GM12873 (cell line): ENCODE measurements at regions not wholly inside any gene's neighbourhood (a gene's known extent, or its start where the extent isn't known, plus 50 kb on each side); places are given as distances from the start of the nearest gene placed in this dataset.

Source experiments
- CTCF ChIP-seq: IDR thresholded peaks from 2 replicates; pipeline ENCODE4 v1.5.1; 2012; ENCODE audit warnings: low read depth, mild to moderate bottlenecking, moderate library complexity, low read length, control low read depth; ENCODE audit not compliant: insufficient read depth; ENCODE audit errors: missing control alignments

- TF ChIP-seq CTCF = no peak
These were observed 161.7 kb upstream of the PARP11 start for GRCh38 chr12:4034921-4035320.

- no peak for TF ChIP-seq CTCF
These were observed 159.9 kb upstream of the PARP11 start for GRCh38 chr12:4032924-4033615.

DNA sequence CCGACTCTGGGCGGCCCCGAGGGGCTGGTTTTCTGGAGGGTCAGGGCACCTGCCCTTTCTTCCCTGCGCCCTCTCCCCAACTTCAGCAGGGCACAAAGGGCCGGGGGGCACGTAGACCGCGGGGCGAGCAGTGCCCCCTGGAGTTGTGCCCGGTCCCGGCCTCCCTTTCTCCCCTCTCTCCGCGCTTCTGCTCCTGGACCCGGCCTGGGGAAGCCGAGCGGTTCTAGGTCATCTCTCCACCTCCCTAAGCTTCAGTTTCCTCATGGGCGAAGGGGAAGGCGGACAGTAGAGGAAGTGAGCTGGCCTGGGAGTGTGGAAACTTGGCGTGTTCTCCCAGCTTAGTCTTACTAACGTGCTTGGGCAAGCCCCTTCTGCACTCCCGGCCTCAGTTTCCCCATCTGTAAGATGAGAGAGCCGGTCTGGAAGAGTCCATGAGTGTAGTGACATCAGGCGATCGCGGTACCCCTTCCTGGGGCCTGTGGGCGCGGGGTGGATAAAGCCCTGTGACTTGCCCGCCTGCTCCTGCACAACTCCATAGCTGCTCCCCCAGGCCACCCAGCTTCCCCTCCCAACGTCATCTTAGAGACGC lies 158.6 kb upstream of the PARP11 start:
- TF ChIP-seq CTCF = no peak

DNA sequence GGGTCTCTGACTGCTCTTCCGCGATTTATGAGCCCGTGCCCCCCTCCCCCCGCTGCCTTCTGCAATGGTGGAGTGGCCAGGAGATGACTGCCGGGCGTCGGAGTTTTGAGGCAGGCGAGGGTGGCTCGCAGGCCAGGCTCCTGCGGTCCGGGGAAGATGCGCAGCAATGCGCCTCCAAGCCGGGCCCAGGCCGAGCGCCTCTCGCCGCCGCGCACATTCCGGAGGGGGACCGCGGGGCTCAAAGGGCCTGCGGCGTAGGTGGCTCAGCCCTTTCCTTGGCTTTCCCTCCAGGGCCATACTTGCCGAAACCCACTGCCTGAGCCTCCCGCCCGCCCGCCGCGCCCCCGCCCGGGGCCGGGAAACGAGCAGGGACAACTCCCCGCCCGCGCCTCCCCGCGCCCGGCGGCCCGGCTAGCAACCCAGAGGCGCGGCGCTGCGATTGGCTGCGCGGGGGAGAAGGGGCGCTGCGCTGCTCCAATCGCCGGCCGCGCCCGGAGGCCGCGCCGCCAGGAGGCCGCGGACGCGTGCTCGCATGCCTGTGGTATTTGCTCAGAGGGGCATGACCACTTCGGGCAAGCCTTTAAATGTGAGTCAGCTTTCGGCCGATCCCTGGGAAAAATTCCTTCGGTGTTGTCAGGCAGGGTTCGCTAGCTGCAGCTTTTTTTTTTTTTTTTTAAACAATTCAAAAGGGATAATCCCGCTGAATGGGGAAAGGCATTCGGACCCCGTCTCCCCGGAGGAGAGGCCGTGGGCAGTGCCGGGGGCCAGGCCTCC lies 157.9 kb upstream of the PARP11 start:
- TF ChIP-seq CTCF = peak; percentile 7

DNA sequence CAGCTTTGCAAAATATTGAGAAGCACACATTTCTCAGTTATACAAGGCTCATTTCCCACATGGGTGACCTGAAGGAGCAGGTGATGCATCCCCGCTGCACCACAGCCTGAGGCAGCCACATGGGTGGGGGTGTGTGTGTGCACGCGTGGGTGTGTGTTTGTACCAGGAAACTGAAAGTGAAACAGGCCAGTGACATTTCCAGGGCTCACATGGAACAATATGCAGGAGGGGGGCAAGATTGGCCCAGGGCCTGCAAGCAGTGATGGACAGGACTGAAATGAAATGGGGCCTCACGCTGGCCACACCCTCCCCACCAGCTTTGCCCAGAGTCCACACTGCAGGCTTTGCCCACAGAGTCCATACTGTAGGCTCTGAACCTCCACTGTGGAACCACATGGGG lies 154.2 kb upstream of the PARP11 start:
- TF ChIP-seq CTCF = no peak

- TF ChIP-seq CTCF = no peak
These were observed 153.3 kb upstream of the PARP11 start for GRCh38 chr12:4026517-4026916.

GRCh38 chr12:4026020-4026358 lies 152.8 kb upstream of the PARP11 start:
- no peak for TF ChIP-seq CTCF
